ENCODE measurements at regions not wholly inside any gene's neighbourhood (a gene's known extent, or its start where the extent isn't known, plus 50 kb on each side); places are given as distances from the start of the nearest gene placed in this dataset.
"Not testable (repeated sequence)": the region's sequence is repeated elsewhere in the genome, so short reads cannot be mapped to it uniquely, and the experiment has no call there.

- TF ChIP-seq ZBTB43 (CRISPR knock-in tag; IDR thresholded peaks at IDR 0.05), result no peak
- TF ChIP-seq, protein P1, sequence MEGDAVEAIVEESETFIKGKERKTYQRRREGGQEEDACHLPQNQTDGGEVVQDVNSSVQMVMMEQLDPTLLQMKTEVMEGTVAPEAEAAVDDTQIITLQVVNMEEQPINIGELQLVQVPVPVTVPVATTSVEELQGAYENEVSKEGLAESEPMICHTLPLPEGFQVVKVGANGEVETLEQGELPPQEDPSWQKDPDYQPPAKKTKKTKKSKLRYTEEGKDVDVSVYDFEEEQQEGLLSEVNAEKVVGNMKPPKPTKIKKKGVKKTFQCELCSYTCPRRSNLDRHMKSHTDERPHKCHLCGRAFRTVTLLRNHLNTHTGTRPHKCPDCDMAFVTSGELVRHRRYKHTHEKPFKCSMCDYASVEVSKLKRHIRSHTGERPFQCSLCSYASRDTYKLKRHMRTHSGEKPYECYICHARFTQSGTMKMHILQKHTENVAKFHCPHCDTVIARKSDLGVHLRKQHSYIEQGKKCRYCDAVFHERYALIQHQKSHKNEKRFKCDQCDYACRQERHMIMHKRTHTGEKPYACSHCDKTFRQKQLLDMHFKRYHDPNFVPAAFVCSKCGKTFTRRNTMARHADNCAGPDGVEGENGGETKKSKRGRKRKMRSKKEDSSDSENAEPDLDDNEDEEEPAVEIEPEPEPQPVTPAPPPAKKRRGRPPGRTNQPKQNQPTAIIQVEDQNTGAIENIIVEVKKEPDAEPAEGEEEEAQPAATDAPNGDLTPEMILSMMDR (IDR thresholded peaks at IDR 0.05), result no peak
Measured at GRCh38 chr19:30806311-30806710, 434.1 kb downstream of the ZNF536 start (continued).

- ATAC-seq (no peak), DNase-seq (ENCODE audit: low spot score) (no peak)
- Mint-ChIP-seq H3K27ac (no peak overlapping the region), H3K4me3 (peak overlapping the region; percentile 16; the same call in 1 of the 2 replicates), H3K4me1 (peaks cover 33% of the 10 kb centered on the region), H3K36me3 (no peaks in the 10 kb centered on the region), H3K27me3 (ENCODE audit: low read depth) (peaks cover 4% of the 10 kb centered on the region), H3K9me3 (peaks cover 24% of the 10 kb centered on the region)
- CTCF ChIA-PET, result interaction anchor here (1.6 to 2.6 kb wide), 4 partner anchors 19 to 135 kb away, joined by 4 to 9 read pairs (median 6); no protein-coding TSS in a partner anchor
- POLR2A ChIA-PET, result no interaction called here
- TF ChIP-seq ETV6 (CRISPR knock-in tag; IDR thresholded peaks at IDR 0.05), result no peak
- no peak for TF ChIP-seq AR (CRISPR knock-in tag; IDR thresholded peaks at IDR 0.05)
- no peak for TF ChIP-seq ESRRA (CRISPR knock-in tag; IDR thresholded peaks at IDR 0.05; ENCODE audit: borderline replicate concordance)
- no peak for TF ChIP-seq ATF2 (CRISPR knock-in tag; IDR thresholded peaks at IDR 0.05; ENCODE audit: borderline replicate concordance, low read depth)
- no peak for TF ChIP-seq ZNF317 (CRISPR knock-in tag; IDR thresholded peaks at IDR 0.05; ENCODE audit: borderline replicate concordance, low read depth)
- TF ChIP-seq ZNF263 (CRISPR knock-in tag; IDR thresholded peaks at IDR 0.05; ENCODE audit: low read depth), result no peak
- TF ChIP-seq NFYB (CRISPR knock-in tag; conservative IDR thresholded peaks at IDR 0.05; ENCODE audit: low read depth), result no peak
Measured at GRCh38 chr19:30804751-30805150, 432.6 kb downstream of the ZNF536 start.

DNA sequence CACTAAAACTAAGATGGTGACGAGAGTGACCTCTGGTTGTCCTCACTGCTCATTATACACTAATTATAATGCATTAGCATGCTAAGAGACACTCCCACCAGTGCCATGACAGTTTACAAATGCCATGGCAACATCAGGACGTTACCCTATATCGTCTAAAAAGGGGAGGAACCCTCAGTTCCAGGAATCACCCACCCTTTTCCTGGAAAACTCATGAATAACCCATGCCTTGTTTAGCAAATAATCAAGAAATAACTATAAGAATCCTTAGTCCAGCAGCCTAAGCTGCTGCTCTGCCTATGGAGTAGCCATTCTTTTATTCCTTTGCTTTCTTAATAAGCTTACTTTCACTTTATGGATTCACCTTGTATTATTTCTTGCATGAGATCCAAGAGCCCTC lies 432.1 kb downstream of the ZNF536 start:
- Mint-ChIP-seq H3K4me1 (peaks cover 33% of the 10 kb centered on the region), H3K4me3 (peak overlapping the region; percentile 16; the same call in 1 of the 2 replicates), H3K9me3 (peaks cover 20% of the 10 kb centered on the region)
- ATAC-seq; H3K27me3 Mint-ChIP-seq (ENCODE audit: low read depth); POLR2A ChIA-PET; H3K36me3 Mint-ChIP-seq; DNase-seq (ENCODE audit: low spot score); H3K27ac Mint-ChIP-seq: not testable (repeated sequence)
- CTCF ChIA-PET, result interaction anchor here (2.4 to 2.6 kb wide), 2 partner anchors 18 to 20 kb away, joined by 7 to 9 read pairs; no protein-coding TSS in a partner anchor

DNA sequence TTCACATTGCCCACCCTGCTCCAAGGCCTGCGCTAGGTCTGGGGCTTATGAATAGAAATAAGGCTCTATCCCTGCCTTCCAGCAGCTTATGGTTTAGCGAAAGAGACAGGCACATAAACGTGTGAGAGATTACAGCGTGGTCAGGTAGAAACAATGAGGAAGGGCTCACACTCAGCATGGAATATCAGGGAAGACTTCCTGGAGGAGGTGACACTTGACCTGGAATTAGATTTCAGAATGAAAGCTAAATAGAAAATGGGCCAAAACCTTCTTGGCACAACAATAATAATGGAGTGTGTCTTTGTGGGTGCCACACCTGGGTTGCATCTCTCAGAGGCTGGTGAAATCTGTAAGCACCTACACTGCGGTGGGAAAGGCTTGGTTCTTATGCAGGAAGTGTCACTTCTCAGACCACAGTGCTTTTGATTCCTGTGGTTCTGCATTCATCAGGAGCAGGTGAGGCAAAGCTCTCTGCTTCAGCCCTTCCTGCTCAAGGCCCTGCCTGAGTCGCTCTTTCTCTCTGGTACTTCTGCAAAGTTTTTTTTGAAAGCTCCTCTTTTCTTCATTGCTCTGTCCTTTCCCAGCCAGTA lies 430.3 kb downstream of the ZNF536 start:
- CTCF ChIA-PET, result interaction anchor here (1.1 kb wide), 1 partner anchor 18 kb away, joined by 3 read pairs; no protein-coding TSS in a partner anchor
- Mint-ChIP-seq H3K27me3 (ENCODE audit: low read depth) (peaks cover 15% of the 10 kb centered on the region), H3K4me3 (no peak overlapping the region), H3K9me3 (peaks cover 11% of the 10 kb centered on the region), H3K36me3 (no peaks in the 10 kb centered on the region), H3K27ac (no peak overlapping the region), H3K4me1 (peaks cover 36% of the 10 kb centered on the region)
- DNase-seq (ENCODE audit: low spot score) (no peak), ATAC-seq (no peak)
- POLR2A ChIA-PET, result no interaction called here
- TF ChIP-seq, protein P2, sequence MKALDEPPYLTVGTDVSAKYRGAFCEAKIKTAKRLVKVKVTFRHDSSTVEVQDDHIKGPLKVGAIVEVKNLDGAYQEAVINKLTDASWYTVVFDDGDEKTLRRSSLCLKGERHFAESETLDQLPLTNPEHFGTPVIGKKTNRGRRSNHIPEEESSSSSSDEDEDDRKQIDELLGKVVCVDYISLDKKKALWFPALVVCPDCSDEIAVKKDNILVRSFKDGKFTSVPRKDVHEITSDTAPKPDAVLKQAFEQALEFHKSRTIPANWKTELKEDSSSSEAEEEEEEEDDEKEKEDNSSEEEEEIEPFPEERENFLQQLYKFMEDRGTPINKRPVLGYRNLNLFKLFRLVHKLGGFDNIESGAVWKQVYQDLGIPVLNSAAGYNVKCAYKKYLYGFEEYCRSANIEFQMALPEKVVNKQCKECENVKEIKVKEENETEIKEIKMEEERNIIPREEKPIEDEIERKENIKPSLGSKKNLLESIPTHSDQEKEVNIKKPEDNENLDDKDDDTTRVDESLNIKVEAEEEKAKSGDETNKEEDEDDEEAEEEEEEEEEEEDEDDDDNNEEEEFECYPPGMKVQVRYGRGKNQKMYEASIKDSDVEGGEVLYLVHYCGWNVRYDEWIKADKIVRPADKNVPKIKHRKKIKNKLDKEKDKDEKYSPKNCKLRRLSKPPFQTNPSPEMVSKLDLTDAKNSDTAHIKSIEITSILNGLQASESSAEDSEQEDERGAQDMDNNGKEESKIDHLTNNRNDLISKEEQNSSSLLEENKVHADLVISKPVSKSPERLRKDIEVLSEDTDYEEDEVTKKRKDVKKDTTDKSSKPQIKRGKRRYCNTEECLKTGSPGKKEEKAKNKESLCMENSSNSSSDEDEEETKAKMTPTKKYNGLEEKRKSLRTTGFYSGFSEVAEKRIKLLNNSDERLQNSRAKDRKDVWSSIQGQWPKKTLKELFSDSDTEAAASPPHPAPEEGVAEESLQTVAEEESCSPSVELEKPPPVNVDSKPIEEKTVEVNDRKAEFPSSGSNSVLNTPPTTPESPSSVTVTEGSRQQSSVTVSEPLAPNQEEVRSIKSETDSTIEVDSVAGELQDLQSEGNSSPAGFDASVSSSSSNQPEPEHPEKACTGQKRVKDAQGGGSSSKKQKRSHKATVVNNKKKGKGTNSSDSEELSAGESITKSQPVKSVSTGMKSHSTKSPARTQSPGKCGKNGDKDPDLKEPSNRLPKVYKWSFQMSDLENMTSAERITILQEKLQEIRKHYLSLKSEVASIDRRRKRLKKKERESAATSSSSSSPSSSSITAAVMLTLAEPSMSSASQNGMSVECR (CRISPR knock-in tag; IDR thresholded peaks at IDR 0.05; ENCODE audit: borderline replicate concordance), result no peak
- TF ChIP-seq RORB (CRISPR knock-in tag; IDR thresholded peaks at IDR 0.05) (no peak), NFYB (CRISPR knock-in tag; conservative IDR thresholded peaks at IDR 0.05; ENCODE audit: low read depth) (no peak), OVOL2 (CRISPR knock-in tag; IDR thresholded peaks at IDR 0.05; ENCODE audit: borderline replicate concordance) (no peak), TEAD1 (CRISPR knock-in tag; IDR thresholded peaks at IDR 0.05) (no peak), NR3C1 (CRISPR knock-in tag; conservative IDR thresholded peaks at IDR 0.05; ENCODE audit: low read depth) (no peak)
- TF ChIP-seq, protein P3, sequence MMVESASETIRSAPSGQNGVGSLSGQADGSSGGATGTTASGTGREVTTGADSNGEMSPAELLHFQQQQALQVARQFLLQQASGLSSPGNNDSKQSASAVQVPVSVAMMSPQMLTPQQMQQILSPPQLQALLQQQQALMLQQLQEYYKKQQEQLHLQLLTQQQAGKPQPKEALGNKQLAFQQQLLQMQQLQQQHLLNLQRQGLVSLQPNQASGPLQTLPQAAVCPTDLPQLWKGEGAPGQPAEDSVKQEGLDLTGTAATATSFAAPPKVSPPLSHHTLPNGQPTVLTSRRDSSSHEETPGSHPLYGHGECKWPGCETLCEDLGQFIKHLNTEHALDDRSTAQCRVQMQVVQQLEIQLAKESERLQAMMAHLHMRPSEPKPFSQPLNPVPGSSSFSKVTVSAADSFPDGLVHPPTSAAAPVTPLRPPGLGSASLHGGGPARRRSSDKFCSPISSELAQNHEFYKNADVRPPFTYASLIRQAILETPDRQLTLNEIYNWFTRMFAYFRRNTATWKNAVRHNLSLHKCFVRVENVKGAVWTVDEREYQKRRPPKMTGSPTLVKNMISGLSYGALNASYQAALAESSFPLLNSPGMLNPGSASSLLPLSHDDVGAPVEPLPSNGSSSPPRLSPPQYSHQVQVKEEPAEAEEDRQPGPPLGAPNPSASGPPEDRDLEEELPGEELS (CRISPR knock-in tag; IDR thresholded peaks at IDR 0.05), result no peak
